RWPE2 (cell line): ENCODE measurements at regions not wholly inside any gene's neighbourhood (a gene's known extent, or its start where the extent isn't known, plus 50 kb on each side); places are given as distances from the start of the nearest gene placed in this dataset.
"Not testable (repeated sequence)": the region's sequence is repeated elsewhere in the genome, so short reads cannot be mapped to it uniquely, and the experiment has no call there.

Experiments
- ATAC-seq: fragments of 200-7000 bp; cut with Tn5 transposase; 3 replicates; pipeline ENCODE4 v1.9.1; 2021; ENCODE audit warnings: low read depth
- DNase-seq: peaks from one replicate; pipeline ENCODE4 v3.0.0-alpha.2; 2020; ENCODE audit warnings: low spot score
- H3K27ac ChIP-seq: fragments of 450-650 bp; 2 replicates; pipeline ENCODE4 v1.5.1; 2017; ENCODE audit warnings: mild to moderate bottlenecking; ENCODE audit not compliant: poor library complexity, severe bottlenecking
- H3K27me3 ChIP-seq: fragments of 250-450 bp; sonication (Bioruptor Pico); 2 replicates; pipeline ENCODE4 v1.5.1; 2021; ENCODE audit warnings: mild to moderate bottlenecking, moderate library complexity; ENCODE audit not compliant: insufficient read depth, poor library complexity, severe bottlenecking
- H3K36me3 ChIP-seq: fragments of 250-450 bp; sonication (Bioruptor Pico); 2 replicates; pipeline ENCODE4 v1.5.1; 2020; ENCODE audit warnings: low read depth, mild to moderate bottlenecking, moderate library complexity
- H3K4me1 ChIP-seq: fragments of 250-450 bp; sonication (Bioruptor Pico); 2 replicates; pipeline ENCODE4 v1.5.1; 2021; ENCODE audit warnings: mild to moderate bottlenecking, moderate library complexity; ENCODE audit not compliant: insufficient read depth, poor library complexity, severe bottlenecking
- H3K4me3 ChIP-seq: fragments of 250-450 bp; sonication (Bioruptor Pico); 2 replicates; pipeline ENCODE4 v1.5.1; 2021; ENCODE audit warnings: mild to moderate bottlenecking, moderate library complexity; ENCODE audit not compliant: severe bottlenecking
- H3K9me3 ChIP-seq: fragments of 250-450 bp; sonication (Bioruptor Pico); 2 replicates; pipeline ENCODE4 v1.5.1; 2021; ENCODE audit warnings: mild to moderate bottlenecking, moderate library complexity; ENCODE audit not compliant: severe bottlenecking
- TF ChIP-seq, protein P1 (sequence below): fragments of 450-650 bp; IDR thresholded peaks from one replicate; pipeline ENCODE4 v1.5.1; 2017; ENCODE audit warnings: mild to moderate bottlenecking, moderate library complexity; ENCODE audit not compliant: poor library complexity, severe bottlenecking

DNA sequence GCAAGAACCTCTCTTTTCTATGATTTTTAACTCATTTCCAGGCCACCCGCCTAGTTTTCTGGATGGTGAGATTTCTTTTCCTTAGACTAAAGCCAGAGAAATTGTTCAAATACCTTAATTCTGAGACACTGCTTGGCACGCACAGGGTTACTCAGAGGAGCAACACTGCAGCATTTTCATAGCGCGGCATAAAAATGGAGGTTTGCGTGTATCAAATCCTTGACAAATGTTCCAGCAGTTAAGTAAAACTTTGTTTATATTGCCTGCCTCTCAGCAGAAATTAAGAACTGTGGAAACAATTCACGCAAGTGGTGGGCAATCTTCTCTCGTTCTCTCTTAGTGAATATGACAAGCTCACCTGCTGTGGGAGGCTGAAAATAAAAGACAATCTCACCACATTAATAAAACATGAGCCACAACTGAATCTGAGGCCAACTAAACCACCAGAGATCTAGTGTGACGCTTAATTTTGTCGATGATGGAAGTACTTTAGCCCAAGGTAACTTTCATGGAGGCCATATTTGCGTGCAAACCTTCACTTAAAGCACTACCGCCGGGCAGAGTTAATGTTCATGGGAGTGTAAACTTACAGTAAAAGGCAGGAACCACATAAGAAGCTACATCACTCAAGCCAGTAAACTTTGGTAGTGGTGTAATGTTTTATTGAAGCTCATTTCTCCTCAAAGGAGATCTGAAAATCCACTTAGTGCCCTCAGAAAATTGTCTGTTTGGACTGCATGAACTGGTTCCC, 894.8 kb upstream of the EPHA5 start:
- Histone ChIP-seq H3K4me1 (peaks cover 36% of the 10 kb centered on the region), H3K27ac (peak overlapping the region; percentile 52), H3K27me3 (no peaks in the 10 kb centered on the region), H3K36me3 (no peaks in the 10 kb centered on the region), H3K4me3 (no peak overlapping the region), H3K9me3 (no peaks in the 10 kb centered on the region)
- peak; percentile 85 for ATAC-seq
- DNase-seq: no peak
- TF ChIP-seq, protein P1, sequence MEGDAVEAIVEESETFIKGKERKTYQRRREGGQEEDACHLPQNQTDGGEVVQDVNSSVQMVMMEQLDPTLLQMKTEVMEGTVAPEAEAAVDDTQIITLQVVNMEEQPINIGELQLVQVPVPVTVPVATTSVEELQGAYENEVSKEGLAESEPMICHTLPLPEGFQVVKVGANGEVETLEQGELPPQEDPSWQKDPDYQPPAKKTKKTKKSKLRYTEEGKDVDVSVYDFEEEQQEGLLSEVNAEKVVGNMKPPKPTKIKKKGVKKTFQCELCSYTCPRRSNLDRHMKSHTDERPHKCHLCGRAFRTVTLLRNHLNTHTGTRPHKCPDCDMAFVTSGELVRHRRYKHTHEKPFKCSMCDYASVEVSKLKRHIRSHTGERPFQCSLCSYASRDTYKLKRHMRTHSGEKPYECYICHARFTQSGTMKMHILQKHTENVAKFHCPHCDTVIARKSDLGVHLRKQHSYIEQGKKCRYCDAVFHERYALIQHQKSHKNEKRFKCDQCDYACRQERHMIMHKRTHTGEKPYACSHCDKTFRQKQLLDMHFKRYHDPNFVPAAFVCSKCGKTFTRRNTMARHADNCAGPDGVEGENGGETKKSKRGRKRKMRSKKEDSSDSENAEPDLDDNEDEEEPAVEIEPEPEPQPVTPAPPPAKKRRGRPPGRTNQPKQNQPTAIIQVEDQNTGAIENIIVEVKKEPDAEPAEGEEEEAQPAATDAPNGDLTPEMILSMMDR: no peak

DNA sequence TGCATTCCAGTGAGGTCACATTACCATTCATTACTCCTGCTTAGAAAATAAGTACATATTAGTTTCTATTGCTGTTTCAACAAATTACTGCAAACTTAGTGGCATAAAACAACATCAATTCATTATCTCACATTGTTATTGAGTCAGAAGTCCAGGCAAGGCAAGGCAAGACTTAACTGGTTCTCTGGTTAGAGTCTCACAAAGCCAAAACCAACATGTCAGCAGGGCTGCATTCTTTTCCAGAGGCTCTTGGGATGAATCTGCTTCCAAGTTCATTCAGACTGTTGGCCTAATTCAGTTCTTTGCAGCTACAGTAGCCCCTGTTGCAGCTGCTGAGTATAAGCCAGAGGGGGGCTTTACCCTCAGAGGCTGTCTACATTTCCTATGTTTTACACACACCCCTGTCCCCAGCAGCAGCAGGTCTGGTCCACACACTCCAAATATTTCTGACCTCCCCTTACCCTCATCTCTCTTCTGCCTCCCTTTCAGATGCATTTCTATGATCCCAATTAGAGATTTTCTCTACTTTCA, 892.1 kb upstream of the EPHA5 start:
- Histone ChIP-seq H3K9me3 (no peaks in the 10 kb centered on the region), H3K27ac (peak overlapping the region; percentile 42), H3K36me3 (no peaks in the 10 kb centered on the region), H3K4me3 (no peak overlapping the region), H3K27me3 (no peaks in the 10 kb centered on the region), H3K4me1 (peaks cover 30% of the 10 kb centered on the region)
- ATAC-seq (peak; percentile 68), DNase-seq (no peak)
- TF ChIP-seq, protein P1: no peak

DNA sequence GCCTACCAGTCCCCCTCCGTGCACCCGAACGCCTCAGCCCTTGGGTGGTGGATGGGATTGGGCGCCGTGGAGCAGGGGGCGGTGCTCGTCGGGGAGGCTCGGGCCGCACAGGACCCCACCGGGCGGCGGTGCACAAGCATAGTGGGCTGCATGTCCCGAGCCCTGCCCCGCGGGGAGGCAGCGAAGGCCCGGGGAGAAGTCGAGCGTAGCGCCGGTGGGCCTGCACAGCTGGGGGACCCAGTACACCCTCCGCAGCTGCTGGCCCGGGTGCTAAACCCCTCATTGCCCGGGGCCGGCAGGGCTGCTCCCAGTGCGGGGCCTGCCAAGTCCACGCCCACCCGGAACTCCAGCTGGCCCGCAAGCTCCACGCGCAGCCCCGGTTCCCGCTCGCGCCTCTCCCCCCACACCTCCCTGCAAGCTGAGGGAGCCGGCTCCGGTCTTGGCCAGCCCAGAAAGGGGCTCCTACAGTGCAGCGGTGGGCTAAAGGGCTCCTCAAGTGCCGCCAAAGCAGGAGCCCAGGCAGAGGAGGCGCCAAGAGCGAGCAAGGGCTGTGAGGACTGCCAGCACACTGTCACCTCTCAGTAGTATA, 891.3 kb upstream of the EPHA5 start:
- H3K4me1 ChIP-seq: peaks cover 25% of the 10 kb centered on the region
- not testable (repeated sequence) for ATAC-seq, H3K27me3 ChIP-seq, H3K4me3 ChIP-seq, DNase-seq, H3K36me3 ChIP-seq, H3K9me3 ChIP-seq
- H3K27ac ChIP-seq: peak overlapping the region; percentile 42

DNA sequence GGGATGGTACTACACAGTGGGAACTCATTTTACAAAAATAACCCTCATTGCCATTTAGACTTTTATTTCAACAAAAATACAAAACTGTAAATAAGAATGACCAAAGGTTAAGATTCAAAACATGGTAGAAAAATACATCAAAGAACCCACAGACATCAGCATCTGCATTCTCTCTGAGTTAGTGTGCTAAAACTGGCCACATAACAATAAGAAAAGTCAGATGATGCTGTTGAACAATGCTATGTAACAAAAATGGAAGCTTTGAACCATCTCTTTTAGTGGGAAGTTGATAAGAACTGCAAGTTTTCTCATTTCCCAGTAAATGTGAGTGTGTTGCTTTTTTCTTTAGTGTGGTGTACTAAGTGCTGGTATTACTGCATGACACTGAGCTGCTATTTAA, 888.4 kb upstream of the EPHA5 start:
- no peak for DNase-seq
- H3K9me3 ChIP-seq: no peaks in the 10 kb centered on the region
- TF ChIP-seq, protein P1: no peak
- H3K36me3 ChIP-seq: no peaks in the 10 kb centered on the region
- H3K27me3 ChIP-seq: no peaks in the 10 kb centered on the region
- ATAC-seq: no peak
- H3K4me1 ChIP-seq: peaks cover 32% of the 10 kb centered on the region
- no peak overlapping the region for H3K27ac ChIP-seq
- no peak overlapping the region for H3K4me3 ChIP-seq

DNA sequence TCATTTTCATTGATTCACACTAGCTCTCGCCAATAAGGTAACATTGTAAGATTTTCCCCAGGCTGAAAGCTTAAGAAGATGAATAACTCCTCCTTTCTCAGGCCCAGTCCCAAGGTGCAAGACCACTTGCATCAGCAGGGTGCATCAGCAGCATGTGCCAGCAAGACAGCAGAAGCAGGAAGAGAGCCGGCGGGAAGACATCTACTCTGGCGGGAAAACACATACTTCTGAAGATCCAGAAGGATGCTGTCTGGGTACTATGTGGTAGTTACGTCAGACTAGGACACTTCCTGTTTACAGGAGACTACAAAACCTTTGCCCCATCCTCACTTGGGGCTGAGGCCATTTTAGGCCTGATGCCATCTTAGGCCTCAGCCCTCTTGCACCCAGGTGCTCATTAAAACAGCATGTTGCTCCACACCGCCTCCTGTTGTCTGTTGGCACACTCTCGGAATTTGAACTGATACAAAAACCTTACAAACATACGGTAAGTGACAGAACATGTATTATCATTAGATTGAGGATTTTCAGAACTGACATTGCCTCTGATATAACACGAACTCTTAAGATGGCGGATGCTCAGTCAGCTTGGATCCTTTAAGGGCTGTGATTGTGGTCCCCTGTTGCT, 886.5 kb upstream of the EPHA5 start:
- Histone ChIP-seq H3K27ac (peak overlapping the region; percentile 79), H3K4me1 (peaks cover 22% of the 10 kb centered on the region), H3K9me3 (no peaks in the 10 kb centered on the region), H3K4me3 (no peak overlapping the region), H3K27me3 (no peaks in the 10 kb centered on the region), H3K36me3 (no peaks in the 10 kb centered on the region)
- TF ChIP-seq, protein P1: no peak
- ATAC-seq (no peak), DNase-seq (no peak)
